ENCODE measurements at regions not wholly inside any gene's neighbourhood (a gene's known extent, or its start where the extent isn't known, plus 50 kb on each side); places are given as distances from the start of the nearest gene placed in this dataset.

DNA sequence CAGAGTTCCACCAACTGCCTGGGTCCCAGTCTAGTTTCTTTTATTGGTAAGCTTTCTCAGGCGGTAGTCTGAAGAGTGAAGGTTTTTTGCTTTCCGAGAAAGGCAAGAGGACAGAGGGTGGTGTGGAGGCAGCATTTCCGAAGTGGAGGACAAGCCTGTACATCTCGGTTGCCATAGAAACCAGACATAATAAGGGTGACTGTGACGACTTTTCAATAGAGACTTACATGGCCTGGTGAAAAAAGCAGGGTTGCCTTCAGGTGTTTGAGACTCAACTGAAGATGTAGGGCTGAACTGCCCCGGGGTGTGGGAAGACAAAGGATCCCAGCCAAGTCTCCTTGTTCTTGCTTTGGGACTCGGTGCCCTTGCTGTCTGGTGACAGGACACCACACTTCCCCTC lies 53.6 kb upstream of the RAB40AL start:
- in situ Hi-C loops (cut with HindIII; ENCODE audit: low sequenced_read_pairs), result no loop called here
- no peak for DNase-seq (ENCODE audit: low spot score)
